ENCODE measurements at regions not wholly inside any gene's neighbourhood (a gene's known extent, or its start where the extent isn't known, plus 50 kb on each side); places are given as distances from the start of the nearest gene placed in this dataset.

- DNase-seq: peak; percentile 41
These were observed 56.8 kb upstream of the ZNF469 start for GRCh38 chr16:88325976-88326375.

GRCh38 chr16:88326611-88327485, 55.9 kb upstream of the ZNF469 start:
- DNase-seq: no peak

- no peak for DNase-seq
These were observed 55.0 kb upstream of the ZNF469 start for GRCh38 chr16:88327561-88328312.

- DNase-seq: no peak
These were observed 54.3 kb upstream of the ZNF469 start for GRCh38 chr16:88328313-88328980.

GRCh38 chr16:88329726-88330700, 52.7 kb upstream of the ZNF469 start:
- DNase-seq: no peak

GRCh38 chr16:88330971-88331890, 51.5 kb upstream of the ZNF469 start:
- no peak for DNase-seq

GRCh38 chr16:88331989-88332920, 50.5 kb upstream of the ZNF469 start:
- peak; percentile 20 for DNase-seq

- DNase-seq: peak; percentile 77
These were observed 49.6 kb upstream of the ZNF469 start for GRCh38 chr16:88332921-88333825.
